GM12865 (cell line): ENCODE measurements at regions not wholly inside any gene's neighbourhood (a gene's known extent, or its start where the extent isn't known, plus 50 kb on each side); places are given as distances from the start of the nearest gene placed in this dataset.
A peak's percentile ranks its signal among the peaks of the same experiment; 100 is the strongest.
"Not testable (repeated sequence)": the region's sequence is repeated elsewhere in the genome, so short reads cannot be mapped to it uniquely, and the experiment has no call there.

Experiments
- DNase-seq: peaks from one replicate; pipeline ENCODE4 v3.0.0; 2010; ENCODE audit warnings: low read depth
- H3K4me3 ChIP-seq: 2 replicates; pipeline ENCODE4 v1.5.1; 2011; ENCODE audit warnings: mild to moderate bottlenecking, low read depth, low read length, control low read depth
- CTCF ChIP-seq: IDR thresholded peaks from 2 replicates; pipeline ENCODE4 v1.5.1; 2011; ENCODE audit warnings: low read length, control low read depth, low read depth, inconsistent platforms; ENCODE audit not compliant: insufficient read depth; ENCODE audit errors: missing control alignments

- no peak for DNase-seq
- no peak for TF ChIP-seq CTCF
- H3K4me3 ChIP-seq = no peak overlapping the region
Measured at GRCh38 chr3:87957575-87957974, 101.2 kb downstream of the CGGBP1 start.

GRCh38 chr3:87949879-87950208 is 109.0 kb downstream of the CGGBP1 start:
- no peak for TF ChIP-seq CTCF
- H3K4me3 ChIP-seq = peak overlapping the region; percentile 30
- DNase-seq = no peak

- peak overlapping the region; percentile 30 for H3K4me3 ChIP-seq
- no peak for TF ChIP-seq CTCF
Measured at GRCh38 chr3:87949189-87949878, 109.5 kb downstream of the CGGBP1 start.

GRCh38 chr3:87946007-87946406 is 112.8 kb downstream of the CGGBP1 start:
- not testable (repeated sequence) for H3K4me3 ChIP-seq, DNase-seq

More at GRCh38 chr3:87949189-87949878, 109.5 kb downstream of the CGGBP1 start:
- DNase-seq = peak; percentile 67

GRCh38 chr3:87942256-87942655 is 116.5 kb downstream of the CGGBP1 start:
- DNase-seq, H3K4me3 ChIP-seq: not testable (repeated sequence)

GRCh38 chr3:87924485-87924884 is 134.3 kb downstream of the CGGBP1 start:
- H3K4me3 ChIP-seq = no peak overlapping the region
- DNase-seq = no peak
- no peak for TF ChIP-seq CTCF

- TF ChIP-seq CTCF = no peak
- no peak overlapping the region for H3K4me3 ChIP-seq
- no peak for DNase-seq
Measured at GRCh38 chr3:87920549-87920948, 138.3 kb downstream of the CGGBP1 start.

GRCh38 chr3:87901141-87901540 is 157.7 kb downstream of the CGGBP1 start:
- TF ChIP-seq CTCF = no peak
- no peak overlapping the region for H3K4me3 ChIP-seq
- no peak for DNase-seq
